Liver (tissue), 8 donors: ENCODE measurements at regions not wholly inside any gene's neighbourhood (a gene's known extent, or its start where the extent isn't known, plus 50 kb on each side); places are given as distances from the start of the nearest gene placed in this dataset.

Experiments used
- DNase-seq: peaks from one replicate; pipeline ENCODE4 v3.0.0-alpha.2; 2017; ENCODE audit warnings: low spot score
- H3K27ac ChIP-seq, 2 donors: one replicate each; pipeline ENCODE4 v1.7.0; 2013; ENCODE audit warnings: inconsistent platforms in 2 of 2, low read length in 2 of 2, control low read depth in 1 of 2, low read depth in 1 of 2, mild to moderate bottlenecking in 1 of 2
- H3K27me3 ChIP-seq, 4 donors: one replicate each; pipeline versions ENCODE4 v1.6.1 to v1.7.0; 2013; ENCODE audit warnings: low read length in 3 of 4, inconsistent platforms in 1 of 4, mild to moderate bottlenecking in 1 of 4, moderate library complexity in 1 of 4; ENCODE audit not compliant: control insufficient read depth in 4 of 4, insufficient read depth in 4 of 4
- H3K36me3 ChIP-seq, 4 donors: one replicate each; pipeline versions ENCODE4 v1.6.1 to v1.7.0; 2013; ENCODE audit warnings: low read length in 3 of 4, mild to moderate bottlenecking in 3 of 4, low read depth in 1 of 4, moderate library complexity in 1 of 4; ENCODE audit not compliant: control insufficient read depth in 4 of 4, insufficient read depth in 3 of 4
- H3K4me1 ChIP-seq, 4 donors: one replicate each; pipeline versions ENCODE4 v1.6.1 to v1.7.0; 2013; ENCODE audit warnings: low read length in 3 of 4, mild to moderate bottlenecking in 3 of 4, moderate library complexity in 1 of 4; ENCODE audit not compliant: control insufficient read depth in 4 of 4, insufficient read depth in 4 of 4
- H3K4me3 ChIP-seq, 3 donors: one replicate each; pipeline versions ENCODE4 v1.6.1 to v1.7.0; 2013; ENCODE audit warnings: low read length in 3 of 3, control low read depth in 1 of 3, low read depth in 1 of 3, mild to moderate bottlenecking in 1 of 3
- H3K9ac ChIP-seq, 2 donors: one replicate each; pipeline ENCODE4 v1.7.0; 2013; ENCODE audit warnings: low read length in 2 of 2, mild to moderate bottlenecking in 2 of 2, moderate library complexity in 2 of 2, control low read depth in 1 of 2, low read depth in 1 of 2
- H3K9me3 ChIP-seq, 4 donors: one replicate each; pipeline versions ENCODE4 v1.6.1 to v1.7.0; 2013; ENCODE audit warnings: low read length in 3 of 4; ENCODE audit not compliant: control insufficient read depth in 4 of 4
- FOXA1 ChIP-seq: IDR thresholded peaks from 2 replicates; pipeline ENCODE4 v1.6.1; 2016; ENCODE audit warnings: antibody characterized with exemption
- FOXA2 ChIP-seq: IDR thresholded peaks from 2 replicates; pipeline ENCODE4 v1.6.1; 2016; ENCODE audit warnings: antibody characterized with exemption
- GABPA ChIP-seq, 2 donors: IDR thresholded peaks in 1 of 2; conservative IDR thresholded peaks in 1 of 2; 2 replicates each; pipeline ENCODE4 v1.6.1; 2016; ENCODE audit warnings: antibody characterized with exemption in 2 of 2, mild to moderate bottlenecking in 1 of 2, moderate library complexity in 1 of 2
- HNF4A ChIP-seq, 2 donors: conservative IDR thresholded peaks; 2 replicates each; pipeline ENCODE4 v1.6.1; 2016; ENCODE audit warnings: antibody characterized with exemption in 2 of 2, mild to moderate bottlenecking in 2 of 2
- HNF4G ChIP-seq: IDR thresholded peaks from 2 replicates; pipeline ENCODE4 v1.6.1; 2016; ENCODE audit warnings: antibody characterized with exemption
- JUND ChIP-seq, 2 donors: IDR thresholded peaks; 2 replicates each; pipeline ENCODE4 v1.6.1; 2016; ENCODE audit warnings: antibody characterized with exemption in 2 of 2
- NR2F2 ChIP-seq: IDR thresholded peaks from 2 replicates; pipeline ENCODE4 v1.6.1; 2016; ENCODE audit warnings: antibody characterized with exemption
- RAD21 ChIP-seq, 2 donors: IDR thresholded peaks; 2 replicates each; pipeline ENCODE4 v1.6.1; 2016; ENCODE audit warnings: antibody characterized with exemption in 2 of 2, mild to moderate bottlenecking in 2 of 2
- RXRA ChIP-seq, 2 donors: IDR thresholded peaks; 2 replicates each; pipeline ENCODE4 v1.6.1; 2017 to 2018; ENCODE audit warnings: antibody characterized with exemption in 2 of 2, mild to moderate bottlenecking in 1 of 2
- SP1 ChIP-seq: IDR thresholded peaks from 2 replicates; pipeline ENCODE4 v1.6.1; 2018; ENCODE audit warnings: antibody characterized with exemption, mild to moderate bottlenecking
- YY1 ChIP-seq: IDR thresholded peaks from 2 replicates; pipeline ENCODE4 v1.6.1; 2016; ENCODE audit warnings: antibody characterized with exemption, mild to moderate bottlenecking
- WGBS: extraction: QIAGEN DNeasy Blood & Tissue Kit; methylation state at CpG from one replicate; pipeline ENCODE4 v1.1.7; 2013; 5-methylcytosine and 5-hydroxymethylcytosine counted together
- TF ChIP-seq, protein P1 (sequence below): IDR thresholded peaks from 2 replicates; pipeline ENCODE4 v1.6.1; 2016; ENCODE audit warnings: antibody characterized with exemption
- TF ChIP-seq, protein P2 (sequence below): fragments of 150-350 bp; IDR thresholded peaks from 2 replicates; pipeline ENCODE4 v1.5.1; 2017; ENCODE audit warnings: improper control_type of control experiment, low read depth, low read length; ENCODE audit not compliant: missing input control
- TF ChIP-seq, protein P3 (sequence below): IDR thresholded peaks from 2 replicates; pipeline ENCODE4 v1.6.1; 2016; ENCODE audit warnings: antibody characterized with exemption, mild to moderate bottlenecking
- TF ChIP-seq, protein P4 (sequence below): IDR thresholded peaks from 2 replicates; pipeline ENCODE4 v1.6.1; 2016; ENCODE audit warnings: antibody characterized with exemption
- TF ChIP-seq, protein P5 (sequence below): IDR thresholded peaks from 2 replicates; pipeline ENCODE4 v1.6.1; 2016; ENCODE audit warnings: antibody characterized with exemption
- donor health status: healthy.
- donor health status: healthy.
- donor health status: healthy.
- donor health status: healthy.
- donor health status: healthy.

DNA sequence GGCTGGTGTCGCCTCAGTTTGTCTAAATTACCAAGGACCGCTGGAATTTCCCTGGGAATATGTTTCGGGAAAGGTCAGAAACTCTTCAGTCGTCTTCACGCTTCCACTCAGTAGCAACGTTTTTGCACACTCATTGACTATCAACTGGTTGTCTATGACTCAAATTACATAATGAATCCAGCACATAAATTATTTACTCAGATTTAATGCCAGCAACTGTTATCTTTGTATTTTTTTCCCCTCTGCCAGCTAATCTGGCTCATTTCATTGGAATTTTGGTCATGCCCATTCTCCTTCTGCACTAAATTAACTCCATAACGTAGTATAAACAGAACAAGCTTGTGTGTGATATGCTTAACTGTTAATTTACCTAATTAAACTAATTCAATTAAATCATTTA, 372.7 kb upstream of the ZFHX3 start:
- no peak overlapping the region for H3K4me3 ChIP-seq
- 66% methylated on average over 7 of the region's 7 CpGs for WGBS
- TF ChIP-seq FOXA1: no peak
- no peak for TF ChIP-seq YY1
- no peak overlapping the region for H3K9ac ChIP-seq
- no peaks in the 10 kb centered on the region for H3K4me1 ChIP-seq
- H3K27me3 ChIP-seq: peaks cover 0 to 5% (median 0%) of the 10 kb centered on the region in 4 donors
- H3K9me3 ChIP-seq: no peaks in the 10 kb centered on the region
- DNase-seq: no peak
- H3K36me3 ChIP-seq: no peaks in the 10 kb centered on the region
- H3K27ac ChIP-seq: no peak overlapping the region

DNA sequence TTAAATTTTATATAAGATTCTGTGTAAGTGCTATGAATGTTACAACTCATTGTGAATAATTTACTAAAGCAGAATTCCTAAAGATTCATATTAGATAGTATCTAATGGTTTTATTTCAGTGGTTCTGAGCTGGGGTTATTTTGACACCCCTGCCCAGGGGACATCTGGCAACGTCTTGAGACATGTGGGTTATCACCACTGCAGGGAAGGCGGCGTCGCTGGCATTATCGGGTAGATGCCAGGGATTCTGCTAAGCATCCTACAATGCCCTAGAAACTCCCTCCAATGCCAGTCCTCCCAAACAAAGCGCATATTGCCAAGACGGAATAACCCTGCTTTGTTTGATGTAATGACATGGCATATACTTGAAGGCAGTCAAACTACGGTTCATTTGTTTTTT, 372.3 kb upstream of the ZFHX3 start:
- H3K9me3 ChIP-seq: no peaks in the 10 kb centered on the region
- 81% methylated on average over 8 of the region's 8 CpGs for WGBS
- H3K36me3 ChIP-seq: no peaks in the 10 kb centered on the region
- H3K27me3 ChIP-seq: peaks cover 0 to 5% (median 0%) of the 10 kb centered on the region in 4 donors
- no peak for DNase-seq
- no peak overlapping the region for H3K27ac ChIP-seq
- no peak overlapping the region for H3K4me3 ChIP-seq
- TF ChIP-seq, protein P1, sequence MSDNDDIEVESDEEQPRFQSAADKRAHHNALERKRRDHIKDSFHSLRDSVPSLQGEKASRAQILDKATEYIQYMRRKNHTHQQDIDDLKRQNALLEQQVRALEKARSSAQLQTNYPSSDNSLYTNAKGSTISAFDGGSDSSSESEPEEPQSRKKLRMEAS: no peak
- TF ChIP-seq HNF4A (conservative IDR thresholded peaks at IDR 0.05): no peak
- TF ChIP-seq, protein P2, sequence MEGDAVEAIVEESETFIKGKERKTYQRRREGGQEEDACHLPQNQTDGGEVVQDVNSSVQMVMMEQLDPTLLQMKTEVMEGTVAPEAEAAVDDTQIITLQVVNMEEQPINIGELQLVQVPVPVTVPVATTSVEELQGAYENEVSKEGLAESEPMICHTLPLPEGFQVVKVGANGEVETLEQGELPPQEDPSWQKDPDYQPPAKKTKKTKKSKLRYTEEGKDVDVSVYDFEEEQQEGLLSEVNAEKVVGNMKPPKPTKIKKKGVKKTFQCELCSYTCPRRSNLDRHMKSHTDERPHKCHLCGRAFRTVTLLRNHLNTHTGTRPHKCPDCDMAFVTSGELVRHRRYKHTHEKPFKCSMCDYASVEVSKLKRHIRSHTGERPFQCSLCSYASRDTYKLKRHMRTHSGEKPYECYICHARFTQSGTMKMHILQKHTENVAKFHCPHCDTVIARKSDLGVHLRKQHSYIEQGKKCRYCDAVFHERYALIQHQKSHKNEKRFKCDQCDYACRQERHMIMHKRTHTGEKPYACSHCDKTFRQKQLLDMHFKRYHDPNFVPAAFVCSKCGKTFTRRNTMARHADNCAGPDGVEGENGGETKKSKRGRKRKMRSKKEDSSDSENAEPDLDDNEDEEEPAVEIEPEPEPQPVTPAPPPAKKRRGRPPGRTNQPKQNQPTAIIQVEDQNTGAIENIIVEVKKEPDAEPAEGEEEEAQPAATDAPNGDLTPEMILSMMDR: no peak
- TF ChIP-seq, protein P3, sequence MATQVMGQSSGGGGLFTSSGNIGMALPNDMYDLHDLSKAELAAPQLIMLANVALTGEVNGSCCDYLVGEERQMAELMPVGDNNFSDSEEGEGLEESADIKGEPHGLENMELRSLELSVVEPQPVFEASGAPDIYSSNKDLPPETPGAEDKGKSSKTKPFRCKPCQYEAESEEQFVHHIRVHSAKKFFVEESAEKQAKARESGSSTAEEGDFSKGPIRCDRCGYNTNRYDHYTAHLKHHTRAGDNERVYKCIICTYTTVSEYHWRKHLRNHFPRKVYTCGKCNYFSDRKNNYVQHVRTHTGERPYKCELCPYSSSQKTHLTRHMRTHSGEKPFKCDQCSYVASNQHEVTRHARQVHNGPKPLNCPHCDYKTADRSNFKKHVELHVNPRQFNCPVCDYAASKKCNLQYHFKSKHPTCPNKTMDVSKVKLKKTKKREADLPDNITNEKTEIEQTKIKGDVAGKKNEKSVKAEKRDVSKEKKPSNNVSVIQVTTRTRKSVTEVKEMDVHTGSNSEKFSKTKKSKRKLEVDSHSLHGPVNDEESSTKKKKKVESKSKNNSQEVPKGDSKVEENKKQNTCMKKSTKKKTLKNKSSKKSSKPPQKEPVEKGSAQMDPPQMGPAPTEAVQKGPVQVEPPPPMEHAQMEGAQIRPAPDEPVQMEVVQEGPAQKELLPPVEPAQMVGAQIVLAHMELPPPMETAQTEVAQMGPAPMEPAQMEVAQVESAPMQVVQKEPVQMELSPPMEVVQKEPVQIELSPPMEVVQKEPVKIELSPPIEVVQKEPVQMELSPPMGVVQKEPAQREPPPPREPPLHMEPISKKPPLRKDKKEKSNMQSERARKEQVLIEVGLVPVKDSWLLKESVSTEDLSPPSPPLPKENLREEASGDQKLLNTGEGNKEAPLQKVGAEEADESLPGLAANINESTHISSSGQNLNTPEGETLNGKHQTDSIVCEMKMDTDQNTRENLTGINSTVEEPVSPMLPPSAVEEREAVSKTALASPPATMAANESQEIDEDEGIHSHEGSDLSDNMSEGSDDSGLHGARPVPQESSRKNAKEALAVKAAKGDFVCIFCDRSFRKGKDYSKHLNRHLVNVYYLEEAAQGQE: no peak
- TF ChIP-seq NR2F2: no peak
- no peak for TF ChIP-seq GABPA (IDR thresholded peaks at IDR 0.05 in 1 of 2, conservative IDR thresholded peaks at IDR 0.05 in 1 of 2)
- TF ChIP-seq FOXA2: no peak
- TF ChIP-seq YY1: no peak
- TF ChIP-seq RAD21 (IDR thresholded peaks at IDR 0.05): no peak
- TF ChIP-seq HNF4G: no peak
- H3K4me1 ChIP-seq: no peaks in the 10 kb centered on the region
- H3K9ac ChIP-seq: no peak overlapping the region

DNA sequence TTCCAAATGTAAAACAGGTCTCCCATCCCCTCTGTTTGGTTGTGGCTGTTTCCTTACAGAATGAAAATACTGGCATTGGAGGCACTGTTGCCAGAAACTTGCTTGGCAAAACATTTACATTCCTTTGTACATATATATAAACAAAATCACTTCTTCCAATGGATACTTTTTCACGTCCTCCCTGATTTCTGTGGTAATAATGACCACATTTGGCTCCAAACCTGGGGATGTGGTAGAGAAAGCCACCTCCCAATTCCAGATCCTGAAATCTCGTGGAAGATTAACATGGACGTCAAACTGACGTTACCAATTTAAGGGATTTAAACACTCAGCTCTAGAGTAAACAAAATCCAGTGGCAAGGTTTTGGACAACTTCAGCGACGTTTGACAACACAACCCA, 370.8 kb upstream of the ZFHX3 start:
- Histone ChIP-seq H3K4me1 (no peaks in the 10 kb centered on the region), H3K27ac (no peak overlapping the region), H3K36me3 (no peaks in the 10 kb centered on the region), H3K4me3 (no peak overlapping the region), H3K9me3 (no peaks in the 10 kb centered on the region), H3K9ac (no peak overlapping the region), H3K27me3 (peaks cover 0 to 3% (median 0%) of the 10 kb centered on the region in 4 donors)
- WGBS: 46% methylated on average over 6 of the region's 6 CpGs
- no peak for TF ChIP-seq HNF4A (conservative IDR thresholded peaks at IDR 0.05)
- TF ChIP-seq HNF4G: no peak
- TF ChIP-seq, protein P2: no peak
- no peak for TF ChIP-seq RAD21 (IDR thresholded peaks at IDR 0.05)
- TF ChIP-seq, protein P4, sequence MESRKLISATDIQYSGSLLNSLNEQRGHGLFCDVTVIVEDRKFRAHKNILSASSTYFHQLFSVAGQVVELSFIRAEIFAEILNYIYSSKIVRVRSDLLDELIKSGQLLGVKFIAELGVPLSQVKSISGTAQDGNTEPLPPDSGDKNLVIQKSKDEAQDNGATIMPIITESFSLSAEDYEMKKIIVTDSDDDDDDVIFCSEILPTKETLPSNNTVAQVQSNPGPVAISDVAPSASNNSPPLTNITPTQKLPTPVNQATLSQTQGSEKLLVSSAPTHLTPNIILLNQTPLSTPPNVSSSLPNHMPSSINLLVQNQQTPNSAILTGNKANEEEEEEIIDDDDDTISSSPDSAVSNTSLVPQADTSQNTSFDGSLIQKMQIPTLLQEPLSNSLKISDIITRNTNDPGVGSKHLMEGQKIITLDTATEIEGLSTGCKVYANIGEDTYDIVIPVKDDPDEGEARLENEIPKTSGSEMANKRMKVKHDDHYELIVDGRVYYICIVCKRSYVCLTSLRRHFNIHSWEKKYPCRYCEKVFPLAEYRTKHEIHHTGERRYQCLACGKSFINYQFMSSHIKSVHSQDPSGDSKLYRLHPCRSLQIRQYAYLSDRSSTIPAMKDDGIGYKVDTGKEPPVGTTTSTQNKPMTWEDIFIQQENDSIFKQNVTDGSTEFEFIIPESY: no peak
- TF ChIP-seq JUND (IDR thresholded peaks at IDR 0.05): no peak
- TF ChIP-seq YY1: no peak
- no peak for TF ChIP-seq GABPA (IDR thresholded peaks at IDR 0.05 in 1 of 2, conservative IDR thresholded peaks at IDR 0.05 in 1 of 2)
- TF ChIP-seq, protein P5, sequence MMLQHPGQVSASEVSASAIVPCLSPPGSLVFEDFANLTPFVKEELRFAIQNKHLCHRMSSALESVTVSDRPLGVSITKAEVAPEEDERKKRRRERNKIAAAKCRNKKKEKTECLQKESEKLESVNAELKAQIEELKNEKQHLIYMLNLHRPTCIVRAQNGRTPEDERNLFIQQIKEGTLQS: no peak
- no peak for TF ChIP-seq SP1
- TF ChIP-seq FOXA1: no peak
- no peak for TF ChIP-seq RXRA (IDR thresholded peaks at IDR 0.05)
- no peak for TF ChIP-seq FOXA2
- no peak for DNase-seq
